ENCODE measurements at regions not wholly inside any gene's neighbourhood (a gene's known extent, or its start where the extent isn't known, plus 50 kb on each side); places are given as distances from the start of the nearest gene placed in this dataset.

- Histone ChIP-seq H3K27ac (no peak overlapping the region), H3K27me3 (no peaks in the 10 kb centered on the region), H3K9me3 (replicated peaks in 1 of 3) (no peaks in the 10 kb centered on the region), H3K4me3 (no peak overlapping the region), H3K36me3 (replicated peaks in 1 of 2) (no peaks in the 10 kb centered on the region), H3K4me1 (replicated peaks in 1 of 2) (no peaks in the 10 kb centered on the region)
- DNase-seq = no peak
- intact Hi-C loops (cut with DNase I) = loop anchor here in 1 of 2 donors (10.0 kb wide), 1 partner anchor 49 kb away; no protein-coding TSS in a partner anchor
- TF ChIP-seq POLR2A (IDR thresholded peaks at IDR 0.05) = no peak
- no peak for TF ChIP-seq CTCF (IDR thresholded peaks at IDR 0.05)
- 45 to 51% (median 51%) methylated on average over 4 of the region's 4 CpGs for WGBS, 4 donors
Measured at GRCh38 chr16:7946142-7946541, 613.5 kb downstream of the RBFOX1 start.

- H3K27me3 ChIP-seq = no peaks in the 10 kb centered on the region
Measured at GRCh38 chr16:7938175-7938574, 605.5 kb downstream of the RBFOX1 start.

GRCh38 chr16:7921345-7921744 is 588.7 kb downstream of the RBFOX1 start:
- Histone ChIP-seq H3K27ac (no peak overlapping the region), H3K4me3 (no peak overlapping the region), H3K27me3 (no peaks in the 10 kb centered on the region), H3K36me3 (replicated peaks in 1 of 2) (no peaks in the 10 kb centered on the region), H3K9me3 (replicated peaks in 1 of 3) (no peaks in the 10 kb centered on the region), H3K4me1 (replicated peaks in 1 of 2) (no peaks in the 10 kb centered on the region)
- intact Hi-C loops (cut with DNase I) = no loop called here
- no peak for TF ChIP-seq POLR2A (IDR thresholded peaks at IDR 0.05)
- TF ChIP-seq CTCF (IDR thresholded peaks at IDR 0.05) = no peak
- no peak for DNase-seq
- WGBS, 4 donors = 54 to 59% (median 56%) methylated on average over 4 of the region's 4 CpGs

More at GRCh38 chr16:7938175-7938574, 605.5 kb downstream of the RBFOX1 start:
- WGBS, 4 donors = 57 to 62% (median 58%) methylated on average over 7 of the region's 7 CpGs
- Histone ChIP-seq H3K4me3 (no peak overlapping the region), H3K36me3 (replicated peaks in 1 of 2) (no peaks in the 10 kb centered on the region), H3K4me1 (replicated peaks in 1 of 2) (no peaks in the 10 kb centered on the region), H3K9me3 (replicated peaks in 1 of 3) (no peaks in the 10 kb centered on the region), H3K27ac (no peak overlapping the region)
- no peak for DNase-seq
- intact Hi-C loops (cut with DNase I) = no loop called here
- TF ChIP-seq POLR2A (IDR thresholded peaks at IDR 0.05) = no peak
- no peak for TF ChIP-seq CTCF (IDR thresholded peaks at IDR 0.05)

- no peak overlapping the region for H3K27ac ChIP-seq
- 93 to 97% (median 95%) methylated on average over 2 of the region's 2 CpGs for whole genome bisulfite sequencing, 4 donors
- H3K4me1 ChIP-seq (replicated peaks in 1 of 2) = no peaks in the 10 kb centered on the region
- no peaks in the 10 kb centered on the region for H3K27me3 ChIP-seq
- H3K4me3 ChIP-seq = no peak overlapping the region
- H3K9me3 ChIP-seq (replicated peaks in 1 of 3) = no peaks in the 10 kb centered on the region
- H3K36me3 ChIP-seq (replicated peaks in 1 of 2) = no peaks in the 10 kb centered on the region
- DNase-seq = no peak
- intact Hi-C loops (cut with DNase I) = no loop called here
- no peak for TF ChIP-seq CTCF (IDR thresholded peaks at IDR 0.05)
- no peak for TF ChIP-seq POLR2A (IDR thresholded peaks at IDR 0.05)
Measured at GRCh38 chr16:7919782-7920181, 587.1 kb downstream of the RBFOX1 start.

All from adrenal gland (tissue), 9 donors.